H9 (cell line): ENCODE measurements at regions not wholly inside any gene's neighbourhood (a gene's known extent, or its start where the extent isn't known, plus 50 kb on each side); places are given as distances from the start of the nearest gene placed in this dataset.

Source experiments
- DNase-seq: peaks from one replicate; pipeline ENCODE4 v3.0.0-alpha.2; 2017
- H2AFZ ChIP-seq: one replicate; pipeline ENCODE4 v1.6.1; 2013; ENCODE audit warnings: mild to moderate bottlenecking, low read length, control low read depth, moderate library complexity
- H2AK5ac ChIP-seq: 2 replicates; pipeline ENCODE4 v1.6.1; 2013; ENCODE audit warnings: low read length, control low read depth, mixed read lengths; ENCODE audit not compliant: insufficient read length
- H2BK120ac ChIP-seq: one replicate; pipeline ENCODE4 v1.6.1; 2013; ENCODE audit warnings: low read depth, mild to moderate bottlenecking, low read length, control low read depth, inconsistent platforms; ENCODE audit not compliant: poor library complexity, severe bottlenecking
- H2BK12ac ChIP-seq: 2 replicates; pipeline ENCODE4 v1.6.1; 2013; ENCODE audit warnings: low read length, control low read depth, mixed read lengths, low read depth; ENCODE audit not compliant: insufficient read length
- H2BK15ac ChIP-seq: 2 replicates; pipeline ENCODE4 v1.6.1; 2013; ENCODE audit warnings: low read depth, low read length, control low read depth
- H2BK20ac ChIP-seq: one replicate; pipeline ENCODE4 v1.6.1; 2013; ENCODE audit warnings: low read depth, mild to moderate bottlenecking, low read length, control low read depth, inconsistent platforms; ENCODE audit not compliant: poor library complexity, severe bottlenecking
- H2BK5ac ChIP-seq: 2 replicates; pipeline ENCODE4 v1.6.1; 2013; ENCODE audit warnings: low read length, control low read depth, mixed read lengths; ENCODE audit not compliant: insufficient read length
- H3K14ac ChIP-seq: 2 replicates; pipeline ENCODE4 v1.6.1; 2013; ENCODE audit warnings: low read length, control low read depth; ENCODE audit not compliant: insufficient read depth
- H3K18ac ChIP-seq: 2 replicates; pipeline ENCODE4 v1.6.1; 2013; ENCODE audit warnings: low read depth, mild to moderate bottlenecking, mixed read lengths, low read length, control low read depth; ENCODE audit not compliant: insufficient read length
- H3K23ac ChIP-seq: 2 replicates; pipeline ENCODE4 v1.6.1; 2013; ENCODE audit warnings: low read length, control low read depth, mixed read lengths, low read depth; ENCODE audit not compliant: insufficient read length
- H3K23me2 ChIP-seq: 2 replicates; pipeline ENCODE4 v1.6.1; 2013; ENCODE audit warnings: low read depth, mild to moderate bottlenecking, mixed read lengths, low read length, control low read depth; ENCODE audit not compliant: insufficient read length, poor library complexity, severe bottlenecking
- H3K27ac ChIP-seq: 2 replicates; pipeline ENCODE4 v1.5.1; 2013; ENCODE audit warnings: low read length, control low read depth, mixed read lengths, low read depth; ENCODE audit not compliant: insufficient read length
- H3K27me3 ChIP-seq: 2 replicates; pipeline ENCODE4 v1.6.1; 2013; ENCODE audit warnings: low read length, control low read depth, inconsistent platforms; ENCODE audit not compliant: insufficient read depth
- H3K4ac ChIP-seq: 2 replicates; pipeline ENCODE4 v1.6.1; 2013; ENCODE audit warnings: low read depth, mild to moderate bottlenecking, control low read depth, inconsistent platforms, low read length, moderate library complexity
- H3K4me1 ChIP-seq: 2 replicates; pipeline ENCODE4 v1.6.1; 2013; ENCODE audit warnings: low read length, control low read depth, inconsistent platforms; ENCODE audit not compliant: insufficient read depth
- H3K4me2 ChIP-seq: 2 replicates; pipeline ENCODE4 v1.6.1; 2013; ENCODE audit warnings: low read length, control low read depth, mixed read lengths; ENCODE audit not compliant: insufficient read length, insufficient read depth
- H3K56ac ChIP-seq: 2 replicates; pipeline ENCODE4 v1.6.1; 2013; ENCODE audit warnings: low read depth, mild to moderate bottlenecking, mixed read lengths, low read length, control low read depth; ENCODE audit not compliant: insufficient read length
- H3K79me1 ChIP-seq: 2 replicates; pipeline ENCODE4 v1.6.1; 2013; ENCODE audit warnings: low read depth, mild to moderate bottlenecking, moderate library complexity, low read length, control low read depth, inconsistent platforms; ENCODE audit not compliant: insufficient read depth, poor library complexity, severe bottlenecking
- H3K79me2 ChIP-seq: 2 replicates; pipeline ENCODE4 v1.6.1; 2013; ENCODE audit warnings: low read length, control low read depth, inconsistent platforms; ENCODE audit not compliant: insufficient read depth
- H3K9ac ChIP-seq: 2 replicates; pipeline ENCODE4 v1.6.1; 2013; ENCODE audit warnings: low read length, control low read depth, mixed read lengths; ENCODE audit not compliant: insufficient read length; ENCODE audit errors: extremely low read depth
- H3K9me3 ChIP-seq: one replicate; pipeline ENCODE4 v1.6.1; 2013; ENCODE audit warnings: low read depth, low read length, inconsistent platforms; ENCODE audit not compliant: control insufficient read depth
- H3T11ph ChIP-seq: one replicate; pipeline ENCODE4 v1.6.1; 2013; ENCODE audit warnings: mild to moderate bottlenecking, low read length, control low read depth, inconsistent platforms
- H4K20me1 ChIP-seq: one replicate; pipeline ENCODE4 v1.6.1; 2013; ENCODE audit not compliant: control insufficient read depth, insufficient read length, insufficient read depth
- H4K5ac ChIP-seq: 2 replicates; pipeline ENCODE4 v1.6.1; 2013; ENCODE audit warnings: low read depth, mild to moderate bottlenecking, mixed read lengths, low read length, control low read depth; ENCODE audit not compliant: insufficient read length
- H4K8ac ChIP-seq: replicated peaks from 2 replicates; pipeline ENCODE4 v1.6.1; 2013; ENCODE audit warnings: low read length, control low read depth, mixed read lengths, low read depth; ENCODE audit not compliant: insufficient read length
- H4K91ac ChIP-seq: 2 replicates; pipeline ENCODE4 v1.6.1; 2013; ENCODE audit warnings: low read depth, mild to moderate bottlenecking, moderate library complexity, mixed read lengths, low read length, control low read depth; ENCODE audit not compliant: insufficient read length
- H3K27ac Mint-ChIP-seq, 3 experiments: 2 replicates in 2 of 3; 3 replicates in 1 of 3; pipeline ENCODE4 v1.8.0; 2020 to 2021; ENCODE audit warnings: mixed read lengths in 3 of 3, mild to moderate bottlenecking in 1 of 3, moderate library complexity in 1 of 3
- H3K27me3 Mint-ChIP-seq: 2 replicates; pipeline ENCODE4 v1.8.0; 2021; ENCODE audit warnings: low read depth, mild to moderate bottlenecking, moderate library complexity, mixed read lengths
- H3K36me3 Mint-ChIP-seq, 3 experiments: 2 replicates in 2 of 3; 3 replicates in 1 of 3; pipeline ENCODE4 v1.8.0; 2020 to 2021; ENCODE audit warnings: low read depth in 3 of 3, mixed read lengths in 3 of 3; ENCODE audit not compliant: insufficient read depth in 1 of 3
- H3K4me1 Mint-ChIP-seq, 2 experiments: 2 replicates each; pipeline ENCODE4 v1.8.0; 2020; ENCODE audit warnings: mixed read lengths in 2 of 2
- H3K4me3 Mint-ChIP-seq, 2 experiments: 2 replicates in 1 of 2; 3 replicates in 1 of 2; pipeline ENCODE4 v1.8.0; 2020 to 2021; ENCODE audit warnings: mild to moderate bottlenecking in 2 of 2, mixed read lengths in 2 of 2, moderate library complexity in 1 of 2
- H3K9me3 Mint-ChIP-seq, 2 experiments: 2 replicates in 1 of 2; 3 replicates in 1 of 2; pipeline ENCODE4 v1.8.0; 2020; ENCODE audit warnings: mild to moderate bottlenecking in 2 of 2, mixed read lengths in 2 of 2, moderate library complexity in 1 of 2
- CTCF ChIP-seq: fragments of 200-600 bp; sonication (generic); conservative IDR thresholded peaks from 3 replicates; pipeline ENCODE4 v1.8.0; 2021; ENCODE audit warnings: antibody characterized with exemption, mild to moderate bottlenecking
- WGBS: extraction: QIAGEN DNeasy Blood & Tissue Kit; methylation state at CpG from one replicate; pipeline ENCODE4 v1.1.7; 2013; ENCODE audit warnings: missing lambda C conversion rate, low lambda C conversion rate, mixed read lengths; ENCODE audit not compliant: insufficient read length; ENCODE audit errors: extremely low coverage; 5-methylcytosine and 5-hydroxymethylcytosine counted together

GRCh38 chr4:125243789-125244397 lies 70.9 kb upstream of the FAT4 start:
- Histone ChIP-seq H2BK20ac (no peak overlapping the region), H2BK12ac (no peak overlapping the region), H3K56ac (no peak overlapping the region), H2BK5ac (no peak overlapping the region), H2BK15ac (no peak overlapping the region), H3K4ac (no peak overlapping the region), H3K9ac (no peak overlapping the region), H3K79me1 (no peaks in the 10 kb centered on the region), H3K23ac (no peak overlapping the region), H2AFZ (peak overlapping the region; percentile 6), H3K27me3 (no peaks in the 10 kb centered on the region), H3K79me2 (no peaks in the 10 kb centered on the region), H4K91ac (no peak overlapping the region), H3K27ac (no peak overlapping the region), H4K20me1 (no peaks in the 10 kb centered on the region), H4K8ac (no peak overlapping the region), H4K5ac (no peak overlapping the region), H3K4me2 (no peak overlapping the region), H3K9me3 (no peaks in the 10 kb centered on the region), H3T11ph (no peak overlapping the region), H3K4me1 (no peaks in the 10 kb centered on the region), H3K18ac (no peak overlapping the region), H2AK5ac (no peak overlapping the region), H3K14ac (no peak overlapping the region), H2BK120ac (no peak overlapping the region), H3K23me2 (no peaks in the 10 kb centered on the region)
- H3K4me3 Mint-ChIP-seq, result no peak overlapping the region
- no CpG with 5 or more reads among the region's 3 CpGs for WGBS
- no peak for DNase-seq
- no peak for TF ChIP-seq CTCF
- H3K27me3 Mint-ChIP-seq, result no peaks in the 10 kb centered on the region
- H3K9me3 Mint-ChIP-seq, result no peaks in the 10 kb centered on the region; a peak in 1 of 5 replicates
- H3K36me3 Mint-ChIP-seq, result peaks cover 0 to 9% (median 0%) of the 10 kb centered on the region in 3 experiments; a peak in 1 of 7 replicates
- no peaks in the 10 kb centered on the region; a peak in 1 of 4 replicates for H3K4me1 Mint-ChIP-seq
- no peak overlapping the region for H3K27ac Mint-ChIP-seq
